ENCODE measurements at regions not wholly inside any gene's neighbourhood (a gene's known extent, or its start where the extent isn't known, plus 50 kb on each side); places are given as distances from the start of the nearest gene placed in this dataset.

DNA sequence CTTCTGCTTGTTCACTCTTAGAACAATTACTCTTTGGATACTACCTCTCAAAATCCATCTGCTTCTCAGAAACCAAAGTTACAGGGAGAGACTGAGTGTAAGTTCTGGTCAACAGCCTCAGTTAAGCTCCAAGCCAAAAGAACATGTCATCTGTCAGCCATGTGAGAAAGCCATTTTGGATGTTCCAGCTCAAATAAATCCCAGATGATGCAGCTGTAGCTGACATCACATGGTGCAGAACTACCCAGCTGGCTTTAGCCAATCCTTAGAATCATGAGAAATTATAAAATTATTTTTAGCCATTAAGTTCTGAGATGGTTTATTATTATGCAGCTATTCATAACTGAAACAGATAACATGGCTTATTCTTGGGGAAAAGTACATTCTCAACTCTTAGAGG, 696.0 kb downstream of the ZNF385D start:
- ChIA-PET POLR2A (interaction anchor here (0.6 kb wide), 1 partner anchor 13 kb away, joined by 3 read pairs; no protein-coding TSS in a partner anchor), CTCF (no interaction called here)
- TF ChIP-seq PKNOX1 (IDR thresholded peaks at IDR 0.05) (no peak), FOXK2 (IDR thresholded peaks at IDR 0.05) (no peak), ARNT (IDR thresholded peaks at IDR 0.05) (no peak), ZNF384 (IDR thresholded peaks at IDR 0.05) (no peak), FOXA1 (IDR thresholded peaks at IDR 0.05) (no peak), L3MBTL2 (conservative IDR thresholded peaks at IDR 0.05) (no peak), ELF4 (IDR thresholded peaks at IDR 0.05) (no peak)
- no peak for DNase-seq (ENCODE audit: extremely low spot score)

DNA sequence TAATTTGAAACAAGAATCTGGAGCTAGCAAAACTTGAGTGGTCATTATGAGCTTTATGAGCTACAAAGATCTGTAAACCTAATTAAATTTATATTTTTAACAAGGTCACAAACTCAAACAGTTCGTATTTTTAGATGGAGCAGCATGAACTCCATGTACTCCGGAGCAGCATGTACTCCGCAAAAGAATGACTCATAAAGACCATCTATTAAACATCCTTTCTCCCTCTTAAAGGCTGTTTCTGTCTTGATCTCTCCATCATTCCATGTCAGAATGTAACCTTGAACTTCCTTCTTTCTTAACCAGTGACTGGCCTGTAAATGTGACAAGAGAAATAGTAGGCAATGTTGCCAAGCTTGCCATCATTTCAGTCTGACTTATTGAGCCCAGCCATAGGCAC, 696.9 kb downstream of the ZNF385D start:
- POLR2A ChIA-PET, result no interaction called here
- CTCF ChIA-PET, result no interaction called here
- TF ChIP-seq SP1 (IDR thresholded peaks at IDR 0.05), result no peak
- no peak for TF ChIP-seq SUZ12 (IDR thresholded peaks at IDR 0.05)
- no peak for TF ChIP-seq ZNF384 (IDR thresholded peaks at IDR 0.05)
- no peak for TF ChIP-seq FOXA1 (IDR thresholded peaks at IDR 0.05)
- TF ChIP-seq L3MBTL2 (conservative IDR thresholded peaks at IDR 0.05), result no peak
- TF ChIP-seq FOXM1 (IDR thresholded peaks at IDR 0.05; ENCODE audit: borderline replicate concordance), result no peak
- TF ChIP-seq TARDBP (IDR thresholded peaks at IDR 0.05), result no peak
- TF ChIP-seq CTBP1 (IDR thresholded peaks at IDR 0.05; ENCODE audit: borderline replicate concordance), result no peak
- TF ChIP-seq ARNT (IDR thresholded peaks at IDR 0.05), result no peak
- no peak for TF ChIP-seq BHLHE40 (IDR thresholded peaks at IDR 0.05; ENCODE audit: borderline replicate concordance)
- TF ChIP-seq LEF1 (IDR thresholded peaks at IDR 0.05; ENCODE audit: borderline replicate concordance), result no peak
- no peak for TF ChIP-seq FOXK2 (IDR thresholded peaks at IDR 0.05)
- TF ChIP-seq NFRKB (IDR thresholded peaks at IDR 0.05), result no peak
- DNase-seq (ENCODE audit: extremely low spot score), result no peak

- CTCF ChIA-PET, result no interaction called here
- no peak for DNase-seq (ENCODE audit: extremely low spot score)
Measured at GRCh38 chr3:21049334-21050062, 701.5 kb downstream of the ZNF385D start.

GRCh38 chr3:21043139-21043538, 707.9 kb downstream of the ZNF385D start:
- ChIA-PET CTCF (no interaction called here), POLR2A (no interaction called here)
- DNase-seq (ENCODE audit: extremely low spot score), result no peak
- TF ChIP-seq HDGF (IDR thresholded peaks at IDR 0.05; ENCODE audit: borderline replicate concordance), result no peak
- TF ChIP-seq TARDBP (IDR thresholded peaks at IDR 0.05), result no peak
- no peak for TF ChIP-seq ZNF384 (IDR thresholded peaks at IDR 0.05)
- no peak for TF ChIP-seq PKNOX1 (IDR thresholded peaks at IDR 0.05)
- TF ChIP-seq FOXM1 (IDR thresholded peaks at IDR 0.05; ENCODE audit: borderline replicate concordance), result no peak
- TF ChIP-seq NFRKB (IDR thresholded peaks at IDR 0.05), result no peak
- no peak for TF ChIP-seq ELF4 (IDR thresholded peaks at IDR 0.05)
- TF ChIP-seq SUZ12 (IDR thresholded peaks at IDR 0.05), result no peak
- no peak for TF ChIP-seq ARNT (IDR thresholded peaks at IDR 0.05)

More at GRCh38 chr3:21049334-21050062, 701.5 kb downstream of the ZNF385D start:
- POLR2A ChIA-PET, result no interaction called here
- TF ChIP-seq NFRKB (IDR thresholded peaks at IDR 0.05) (no peak), FOXK2 (IDR thresholded peaks at IDR 0.05) (no peak), L3MBTL2 (conservative IDR thresholded peaks at IDR 0.05) (no peak), PKNOX1 (IDR thresholded peaks at IDR 0.05) (no peak), ELF4 (IDR thresholded peaks at IDR 0.05) (no peak), FOXA1 (IDR thresholded peaks at IDR 0.05) (no peak), CTBP1 (IDR thresholded peaks at IDR 0.05; ENCODE audit: borderline replicate concordance) (no peak), BHLHE40 (IDR thresholded peaks at IDR 0.05; ENCODE audit: borderline replicate concordance) (no peak), HDGF (IDR thresholded peaks at IDR 0.05; ENCODE audit: borderline replicate concordance) (no peak), ZNF384 (IDR thresholded peaks at IDR 0.05) (no peak), SP1 (IDR thresholded peaks at IDR 0.05) (no peak), FOXM1 (IDR thresholded peaks at IDR 0.05; ENCODE audit: borderline replicate concordance) (no peak), SUZ12 (IDR thresholded peaks at IDR 0.05) (no peak)

DNA sequence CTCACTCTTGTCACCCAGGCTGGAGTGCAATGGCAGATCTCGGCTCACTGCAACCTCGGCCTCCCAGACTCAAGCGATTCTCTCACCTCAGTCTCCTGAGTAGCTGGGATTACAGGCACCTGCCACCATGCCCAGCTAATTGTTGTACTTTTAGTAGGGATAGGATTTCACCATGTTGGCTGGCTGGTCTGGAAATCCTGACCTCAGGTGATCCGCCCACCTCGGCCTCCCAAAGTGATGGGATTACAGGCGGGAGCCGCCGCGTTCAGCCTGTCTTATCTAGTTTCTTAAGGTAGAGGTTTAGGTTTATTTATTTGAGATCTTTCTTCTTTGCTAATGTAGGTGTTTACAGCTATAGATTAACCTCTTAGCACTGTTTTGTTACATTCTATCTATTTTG, 708.8 kb downstream of the ZNF385D start:
- ChIA-PET CTCF (no interaction called here), POLR2A (no interaction called here)
- TF ChIP-seq ARNT (IDR thresholded peaks at IDR 0.05) (no peak), TARDBP (IDR thresholded peaks at IDR 0.05) (no peak), SUZ12 (IDR thresholded peaks at IDR 0.05) (no peak), FOXA1 (IDR thresholded peaks at IDR 0.05) (no peak), NFRKB (IDR thresholded peaks at IDR 0.05) (no peak), FOXM1 (IDR thresholded peaks at IDR 0.05; ENCODE audit: borderline replicate concordance) (no peak), FOXK2 (IDR thresholded peaks at IDR 0.05) (no peak), L3MBTL2 (conservative IDR thresholded peaks at IDR 0.05) (no peak), BHLHE40 (IDR thresholded peaks at IDR 0.05; ENCODE audit: borderline replicate concordance) (no peak), CTBP1 (IDR thresholded peaks at IDR 0.05; ENCODE audit: borderline replicate concordance) (no peak), LEF1 (IDR thresholded peaks at IDR 0.05; ENCODE audit: borderline replicate concordance) (no peak), SP1 (IDR thresholded peaks at IDR 0.05) (no peak), ZNF384 (IDR thresholded peaks at IDR 0.05) (no peak), ELF4 (IDR thresholded peaks at IDR 0.05) (no peak), PKNOX1 (IDR thresholded peaks at IDR 0.05) (no peak), HDGF (IDR thresholded peaks at IDR 0.05; ENCODE audit: borderline replicate concordance) (no peak)
- DNase-seq (ENCODE audit: extremely low spot score), result no peak

Measured in HEK293T (cell line).